Fibroblast of skin of right biceps (primary cell): ENCODE measurements at regions not wholly inside any gene's neighbourhood (a gene's known extent, or its start where the extent isn't known, plus 50 kb on each side); places are given as distances from the start of the nearest gene placed in this dataset.
A peak's percentile ranks its signal among the peaks of the same experiment; 100 is the strongest.

ENCODE experiments used
- DNase-seq: peaks from one replicate; pipeline ENCODE4 v3.0.0-alpha.2; 2013

GRCh38 chr4:106424426-106424825 lies 55.8 kb upstream of the GIMD1 start:
- DNase-seq: no peak

GRCh38 chr4:106423791-106424190 lies 55.2 kb upstream of the GIMD1 start:
- no peak for DNase-seq

GRCh38 chr4:106422766-106423165 lies 54.2 kb upstream of the GIMD1 start:
- peak; percentile 2 for DNase-seq

DNA sequence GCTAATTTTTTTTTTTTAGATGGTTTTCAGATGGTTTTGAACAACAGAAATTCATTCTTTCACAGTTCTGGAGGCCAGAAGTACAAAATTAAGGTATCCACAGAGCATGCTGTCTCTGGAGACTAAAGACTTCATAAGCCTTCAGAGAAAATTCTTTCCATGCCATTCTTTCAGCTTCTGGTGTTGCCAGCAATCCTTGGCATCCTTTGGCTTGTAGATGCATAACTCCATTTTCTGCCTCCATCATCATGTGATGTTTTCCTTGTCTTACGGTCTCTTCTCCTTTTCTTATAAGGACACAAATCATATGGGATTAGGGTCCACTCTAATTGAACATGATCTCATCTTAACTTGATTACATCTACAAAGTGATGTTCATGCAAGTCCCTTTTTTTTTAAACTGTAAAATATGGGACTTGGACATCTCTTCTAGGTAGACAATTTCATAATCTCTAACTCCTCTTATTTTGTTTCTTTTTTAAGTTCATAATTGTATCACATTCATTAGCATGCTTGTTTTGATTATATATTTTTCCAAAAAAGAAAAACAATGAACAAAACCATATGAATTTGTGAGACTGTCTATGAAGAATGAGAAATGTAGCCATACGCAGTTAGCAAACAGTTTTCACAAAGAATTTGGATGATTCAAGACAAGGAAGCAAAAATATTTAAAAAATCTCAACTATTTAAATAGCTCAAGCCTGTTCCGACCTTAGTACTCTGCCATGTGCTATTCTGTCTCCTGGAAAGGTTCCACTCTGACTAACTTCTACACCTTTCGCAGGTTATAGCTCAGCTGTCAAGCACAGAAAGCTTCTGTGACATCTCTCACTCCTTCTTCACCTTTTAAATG lies 53.1 kb upstream of the GIMD1 start:
- peak; percentile 66 for DNase-seq

GRCh38 chr4:106418444-106418843 lies 49.9 kb upstream of the GIMD1 start:
- no peak for DNase-seq
